Endodermal cell (in vitro differentiated cells): ENCODE measurements at regions not wholly inside any gene's neighbourhood (a gene's known extent, or its start where the extent isn't known, plus 50 kb on each side); places are given as distances from the start of the nearest gene placed in this dataset.

Source experiments
- DNase-seq: peaks from one replicate; pipeline ENCODE4 v3.0.0-alpha.2; 2017
- H3K27ac ChIP-seq: 2 replicates; pipeline ENCODE4 v1.5.1; 2013; ENCODE audit warnings: mild to moderate bottlenecking, low read depth, low read length, moderate library complexity
- H3K27me3 ChIP-seq: 2 replicates; pipeline ENCODE4 v1.6.1; 2013; ENCODE audit warnings: mild to moderate bottlenecking, low read length, moderate library complexity; ENCODE audit not compliant: insufficient read depth, control insufficient read depth, poor library complexity, severe bottlenecking
- H3K36me3 ChIP-seq: 2 replicates; pipeline ENCODE4 v1.7.0; 2013; ENCODE audit warnings: mild to moderate bottlenecking, low read length, moderate library complexity; ENCODE audit not compliant: control insufficient read depth, insufficient read depth
- H3K4me1 ChIP-seq: one replicate; pipeline ENCODE4 v1.7.0; 2013; ENCODE audit warnings: low read length; ENCODE audit not compliant: control insufficient read depth, insufficient read depth
- H3K4me3 ChIP-seq: 2 replicates; pipeline ENCODE4 v1.5.1; 2013; ENCODE audit warnings: mild to moderate bottlenecking, low read length, moderate library complexity
- H3K9ac ChIP-seq: 2 replicates; pipeline ENCODE4 v1.6.1; 2013; ENCODE audit warnings: mild to moderate bottlenecking, low read length, moderate library complexity; ENCODE audit not compliant: poor library complexity, severe bottlenecking; ENCODE audit errors: extremely low read depth
- H3K9me3 ChIP-seq: 2 replicates; pipeline ENCODE4 v1.6.1; 2013; ENCODE audit warnings: mild to moderate bottlenecking, low read length, moderate library complexity; ENCODE audit not compliant: control insufficient read depth
- H3K27ac Mint-ChIP-seq: 2 replicates; pipeline ENCODE4 v1.8.0; 2020; ENCODE audit warnings: mixed read lengths
- H3K27me3 Mint-ChIP-seq: 2 replicates; pipeline ENCODE4 v1.8.0; 2021; ENCODE audit warnings: mild to moderate bottlenecking, mixed read lengths; ENCODE audit not compliant: insufficient read depth
- H3K36me3 Mint-ChIP-seq: 2 replicates; pipeline ENCODE4 v1.8.0; 2020; ENCODE audit warnings: low read depth, mixed read lengths
- H3K4me1 Mint-ChIP-seq: 2 replicates; pipeline ENCODE4 v1.8.0; 2020; ENCODE audit warnings: mixed read lengths
- H3K4me3 Mint-ChIP-seq: 2 replicates; pipeline ENCODE4 v1.8.0; 2020; ENCODE audit warnings: mild to moderate bottlenecking, moderate library complexity, mixed read lengths
- H3K9me3 Mint-ChIP-seq: 2 replicates; pipeline ENCODE4 v1.8.0; 2020; ENCODE audit warnings: mild to moderate bottlenecking, mixed read lengths
- CTCF ChIP-seq: fragments of 200-600 bp; sonication (generic); conservative IDR thresholded peaks from 2 replicates; pipeline ENCODE4 v1.5.0; 2021; ENCODE audit warnings: antibody characterized with exemption, mild to moderate bottlenecking
- WGBS, 2 experiments: methylation state at CpG; one replicate each; pipeline versions ENCODE4 v1.1.5 to v1.1.7; 2013; ENCODE audit warnings: missing lambda C conversion rate in 2 of 2, mixed read lengths in 1 of 2; ENCODE audit not compliant: insufficient coverage in 1 of 2, insufficient read length in 1 of 2; 5-methylcytosine and 5-hydroxymethylcytosine counted together

GRCh38 chr7:91330191-91330808, 66.1 kb downstream of the FZD1 start:
- Mint-ChIP-seq H3K4me3 (no peak overlapping the region), H3K4me1 (no peaks in the 10 kb centered on the region), H3K36me3 (no peaks in the 10 kb centered on the region), H3K27ac (no peak overlapping the region), H3K9me3 (no peaks in the 10 kb centered on the region), H3K27me3 (peaks cover 12% of the 10 kb centered on the region)
- Histone ChIP-seq H3K4me3 (no peak overlapping the region), H3K4me1 (no peaks in the 10 kb centered on the region), H3K9me3 (no peaks in the 10 kb centered on the region), H3K36me3 (no peaks in the 10 kb centered on the region), H3K27ac (no peak overlapping the region), H3K9ac (no peak overlapping the region), H3K27me3 (no peaks in the 10 kb centered on the region)
- no peak for TF ChIP-seq CTCF
- 94 to 100% methylated on average over 1 to 2 of the region's 2 CpGs for WGBS, 2 experiments
- DNase-seq, result no peak

GRCh38 chr7:91330866-91331265, 66.6 kb downstream of the FZD1 start:
- H3K36me3 Mint-ChIP-seq, result no peaks in the 10 kb centered on the region
- peaks cover 12% of the 10 kb centered on the region for H3K27me3 Mint-ChIP-seq
- no peak for DNase-seq
- Histone ChIP-seq H3K4me3 (no peak overlapping the region), H3K9ac (no peak overlapping the region), H3K27ac (no peak overlapping the region), H3K4me1 (no peaks in the 10 kb centered on the region), H3K27me3 (no peaks in the 10 kb centered on the region), H3K36me3 (no peaks in the 10 kb centered on the region), H3K9me3 (no peaks in the 10 kb centered on the region)
- H3K4me3 Mint-ChIP-seq, result no peak overlapping the region
- H3K9me3 Mint-ChIP-seq, result no peaks in the 10 kb centered on the region
- 73 to 80% methylated on average over 2 to 3 of the region's 3 CpGs for WGBS, 2 experiments
- no peak overlapping the region for H3K27ac Mint-ChIP-seq
- no peaks in the 10 kb centered on the region for H3K4me1 Mint-ChIP-seq
- TF ChIP-seq CTCF, result no peak

- TF ChIP-seq CTCF, result no peak
- Mint-ChIP-seq H3K27me3 (peaks cover 18% of the 10 kb centered on the region), H3K4me1 (no peaks in the 10 kb centered on the region), H3K4me3 (no peak overlapping the region), H3K9me3 (no peaks in the 10 kb centered on the region), H3K27ac (no peak overlapping the region), H3K36me3 (no peaks in the 10 kb centered on the region)
- Histone ChIP-seq H3K27ac (no peak overlapping the region), H3K9ac (no peak overlapping the region), H3K4me1 (no peaks in the 10 kb centered on the region), H3K9me3 (no peaks in the 10 kb centered on the region), H3K36me3 (no peaks in the 10 kb centered on the region), H3K4me3 (no peak overlapping the region), H3K27me3 (no peaks in the 10 kb centered on the region)
- no peak for DNase-seq
- 80 to 90% methylated on average over 1 to 2 of the region's 2 CpGs for WGBS, 2 experiments
These were observed 71.9 kb downstream of the FZD1 start for GRCh38 chr7:91336106-91336505.
